MM.1S (cell line): ENCODE measurements at regions not wholly inside any gene's neighbourhood (a gene's known extent, or its start where the extent isn't known, plus 50 kb on each side); places are given as distances from the start of the nearest gene placed in this dataset.

ENCODE experiments used
- DNase-seq: peaks from one replicate; pipeline ENCODE4 v3.0.0-alpha.2; 2015
- H2AFZ ChIP-seq: fragments of 300-600 bp; sonication (generic); 2 replicates; pipeline ENCODE4 v1.6.0; 2016; ENCODE audit warnings: antibody characterized with exemption, low read length
- H3F3A ChIP-seq: fragments of 300-600 bp; sonication (generic); 2 replicates; pipeline ENCODE4 v1.6.1; 2016; ENCODE audit warnings: mild to moderate bottlenecking, antibody characterized with exemption, low read length, moderate library complexity, mixed read lengths; ENCODE audit not compliant: insufficient read depth
- H3K27ac ChIP-seq: fragments of 300-600 bp; sonication (generic); 2 replicates; pipeline ENCODE4 v1.5.1; 2016; ENCODE audit warnings: mild to moderate bottlenecking, low read length
- H3K27me3 ChIP-seq: fragments of 300-600 bp; sonication (generic); replicated peaks from 2 replicates; pipeline ENCODE4 v1.6.0; 2016; ENCODE audit warnings: low read length; ENCODE audit not compliant: insufficient read depth
- H3K36me3 ChIP-seq: fragments of 300-600 bp; sonication (generic); replicated peaks from 2 replicates; pipeline ENCODE4 v1.6.1; 2016; ENCODE audit warnings: mild to moderate bottlenecking, low read length, mixed read lengths; ENCODE audit not compliant: insufficient read depth
- H3K4me1 ChIP-seq: fragments of 300-600 bp; sonication (generic); 2 replicates; pipeline ENCODE4 v1.6.1; 2016; ENCODE audit warnings: low read length, mixed read lengths
- H3K4me2 ChIP-seq: fragments of 300-600 bp; sonication (generic); 2 replicates; pipeline ENCODE4 v1.6.0; 2016; ENCODE audit warnings: low read depth, low read length
- H3K4me3 ChIP-seq: fragments of 300-600 bp; sonication (generic); 2 replicates; pipeline ENCODE4 v1.5.1; 2016; ENCODE audit warnings: low read length, mixed read lengths
- H3K79me2 ChIP-seq: fragments of 300-600 bp; sonication (generic); 2 replicates; pipeline ENCODE4 v1.6.1; 2016; ENCODE audit warnings: mixed run types, low read length, mixed read lengths
- H3K9ac ChIP-seq: fragments of 300-600 bp; sonication (generic); 2 replicates; pipeline ENCODE4 v1.6.1; 2016; ENCODE audit warnings: low read length, mixed read lengths
- H3K9me2 ChIP-seq: fragments of 300-600 bp; sonication (generic); replicated peaks from 2 replicates; pipeline ENCODE4 v1.6.1; 2016; ENCODE audit warnings: mild to moderate bottlenecking, low read length, mixed read lengths; ENCODE audit not compliant: insufficient read depth
- H3K9me3 ChIP-seq: fragments of 300-600 bp; sonication (generic); replicated peaks from 2 replicates; pipeline ENCODE4 v1.6.1; 2016; ENCODE audit warnings: mild to moderate bottlenecking, low read length, mixed read lengths; ENCODE audit not compliant: insufficient read depth
- H4K20me1 ChIP-seq: fragments of 300-600 bp; sonication (generic); 2 replicates; pipeline ENCODE4 v1.6.1; 2016; ENCODE audit warnings: mild to moderate bottlenecking, low read length, moderate library complexity, mixed read lengths; ENCODE audit not compliant: insufficient read depth
- CTCF ChIP-seq: fragments of 300-600 bp; sonication (generic); IDR thresholded peaks from 2 replicates; pipeline ENCODE4 v1.5.1; 2016; ENCODE audit warnings: antibody characterized with exemption, low read length, mixed read lengths
- EZH2 ChIP-seq: fragments of 300-600 bp; sonication (generic); optimal IDR thresholded peaks from 2 replicates; pipeline ENCODE3; 2017; ENCODE audit warnings: low read depth, mild to moderate bottlenecking, antibody characterized with exemption, low read length, mixed read lengths
- EZH2phosphoT487 ChIP-seq: fragments of 300-600 bp; sonication (generic); IDR thresholded peaks from 2 replicates; pipeline ENCODE4 v1.6.1; 2018; ENCODE audit warnings: antibody characterized with exemption, low read length

GRCh38 chr10:78307576-78307975 lies 273.9 kb downstream of the RPS24 start:
- no peak overlapping the region for H3K4me2 ChIP-seq
- no peaks in the 10 kb centered on the region for H3K27me3 ChIP-seq
- TF ChIP-seq EZH2phosphoT487 = no peak
- TF ChIP-seq CTCF = no peak
- no peak for TF ChIP-seq EZH2
- H3K27ac ChIP-seq = no peak overlapping the region
- no peak overlapping the region for H3K4me3 ChIP-seq
- no peak overlapping the region for H2AFZ ChIP-seq
- no peaks in the 10 kb centered on the region for H4K20me1 ChIP-seq
- no peaks in the 10 kb centered on the region for H3F3A ChIP-seq
- H3K36me3 ChIP-seq = no peaks in the 10 kb centered on the region
- H3K4me1 ChIP-seq = peaks cover 7% of the 10 kb centered on the region
- H3K9me3 ChIP-seq = no peaks in the 10 kb centered on the region
- no peaks in the 10 kb centered on the region for H3K79me2 ChIP-seq
- no peak for DNase-seq
- H3K9me2 ChIP-seq = no peaks in the 10 kb centered on the region
- H3K9ac ChIP-seq = no peak overlapping the region

- H3K4me1 ChIP-seq = no peaks in the 10 kb centered on the region
- no peaks in the 10 kb centered on the region for H3K27me3 ChIP-seq
- H3K9me2 ChIP-seq = no peaks in the 10 kb centered on the region
- no peaks in the 10 kb centered on the region for H4K20me1 ChIP-seq
- no peaks in the 10 kb centered on the region for H3K36me3 ChIP-seq
- no peak overlapping the region for H2AFZ ChIP-seq
- H3K79me2 ChIP-seq = no peaks in the 10 kb centered on the region
- H3K9ac ChIP-seq = no peak overlapping the region
- no peak overlapping the region for H3K4me3 ChIP-seq
- DNase-seq = no peak
- H3K27ac ChIP-seq = no peak overlapping the region
- H3K4me2 ChIP-seq = no peak overlapping the region
- no peaks in the 10 kb centered on the region for H3K9me3 ChIP-seq
- no peak for TF ChIP-seq EZH2phosphoT487
- TF ChIP-seq EZH2 = no peak
- no peak for TF ChIP-seq CTCF
- H3F3A ChIP-seq = no peaks in the 10 kb centered on the region
Observed at GRCh38 chr10:78309536-78310237, 276.0 kb downstream of the RPS24 start.

GRCh38 chr10:78310481-78311080 lies 276.9 kb downstream of the RPS24 start:
- DNase-seq = no peak
- no peak for TF ChIP-seq EZH2
- TF ChIP-seq CTCF = no peak
- TF ChIP-seq EZH2phosphoT487 = no peak

More at GRCh38 chr10:78310481-78311080, 276.9 kb downstream of the RPS24 start:
- no peaks in the 10 kb centered on the region for H3K9me2 ChIP-seq
- no peak overlapping the region for H3K27ac ChIP-seq
- no peaks in the 10 kb centered on the region for H3K79me2 ChIP-seq
- no peak overlapping the region for H3K4me2 ChIP-seq
- no peaks in the 10 kb centered on the region for H3K36me3 ChIP-seq
- no peaks in the 10 kb centered on the region for H3K9me3 ChIP-seq
- no peaks in the 10 kb centered on the region for H4K20me1 ChIP-seq
- H3K27me3 ChIP-seq = no peaks in the 10 kb centered on the region
- no peaks in the 10 kb centered on the region for H3F3A ChIP-seq
- H3K9ac ChIP-seq = no peak overlapping the region
- no peaks in the 10 kb centered on the region for H3K4me1 ChIP-seq
- H3K4me3 ChIP-seq = no peak overlapping the region
- no peak overlapping the region for H2AFZ ChIP-seq
